ENCODE measurements at regions not wholly inside any gene's neighbourhood (a gene's known extent, or its start where the extent isn't known, plus 50 kb on each side); places are given as distances from the start of the nearest gene placed in this dataset.

- no peaks in the 10 kb centered on the region for H3K9me3 ChIP-seq (replicated peaks; ENCODE audit: control insufficient read depth, insufficient read depth, low read depth, low read length)
- no peak overlapping the region for H2AFZ ChIP-seq (ENCODE audit: low read depth, low read length)
- no peak overlapping the region for H3K27ac ChIP-seq (ENCODE audit: extremely low read depth, low read depth, low read length)
- DNase-seq (ENCODE audit: extremely low read depth in 1 of 4, low spot score in 3 of 4) (no peak), FAIRE-seq (no peak), ATAC-seq (no peak; the same call in 2 of the 3 replicates)
- H3K4me1 ChIP-seq (replicated peaks in 1 of 2; ENCODE audit: control insufficient read depth in 2 of 2, insufficient read depth in 2 of 2, low read length in 2 of 2), result peaks cover 0 to 4% of the 10 kb centered on the region in 2 experiments; a peak in 1 of 5 replicates
- no peak overlapping the region for H3K9ac ChIP-seq (ENCODE audit: insufficient read depth in 1 of 2, low read depth in 2 of 2, low read length in 2 of 2)
- H3K4me3 ChIP-seq, result no peak overlapping the region
- no peaks in the 10 kb centered on the region for H4K20me1 ChIP-seq (replicated peaks; ENCODE audit: control insufficient read depth, insufficient read depth, low read length)
- H3K27me3 ChIP-seq (ENCODE audit: control insufficient read depth in 2 of 2, insufficient read depth in 2 of 2, low read length in 2 of 2), result no peaks in the 10 kb centered on the region
- 70% methylated on average over 5 of the region's 6 CpGs for WGBS (ENCODE audit: insufficient coverage, low coverage, missing lambda C conversion rate)
- H3K4me2 ChIP-seq (ENCODE audit: insufficient read depth, low read length), result no peak overlapping the region
- ChIA-PET CTCF (ENCODE audit: low intra/inter-chr PET ratio) (no interaction called here), POLR2A (interaction anchor here (1.0 kb wide), 1 partner anchor 11 kb away, joined by 3 read pairs; no protein-coding TSS in a partner anchor)
- TF ChIP-seq RBM17 (IDR thresholded peaks at IDR 0.05; ENCODE audit: borderline replicate concordance, low read depth, low read length) (no peak), ZNF668 (CRISPR knock-in tag; IDR thresholded peaks at IDR 0.05) (no peak), ZNF583 (CRISPR knock-in tag; IDR thresholded peaks at IDR 0.05) (no peak), TEAD1 (CRISPR knock-in tag; IDR thresholded peaks at IDR 0.05) (no peak), NR1H2 (CRISPR knock-in tag; IDR thresholded peaks at IDR 0.05) (no peak)
- TF ChIP-seq, protein P1, sequence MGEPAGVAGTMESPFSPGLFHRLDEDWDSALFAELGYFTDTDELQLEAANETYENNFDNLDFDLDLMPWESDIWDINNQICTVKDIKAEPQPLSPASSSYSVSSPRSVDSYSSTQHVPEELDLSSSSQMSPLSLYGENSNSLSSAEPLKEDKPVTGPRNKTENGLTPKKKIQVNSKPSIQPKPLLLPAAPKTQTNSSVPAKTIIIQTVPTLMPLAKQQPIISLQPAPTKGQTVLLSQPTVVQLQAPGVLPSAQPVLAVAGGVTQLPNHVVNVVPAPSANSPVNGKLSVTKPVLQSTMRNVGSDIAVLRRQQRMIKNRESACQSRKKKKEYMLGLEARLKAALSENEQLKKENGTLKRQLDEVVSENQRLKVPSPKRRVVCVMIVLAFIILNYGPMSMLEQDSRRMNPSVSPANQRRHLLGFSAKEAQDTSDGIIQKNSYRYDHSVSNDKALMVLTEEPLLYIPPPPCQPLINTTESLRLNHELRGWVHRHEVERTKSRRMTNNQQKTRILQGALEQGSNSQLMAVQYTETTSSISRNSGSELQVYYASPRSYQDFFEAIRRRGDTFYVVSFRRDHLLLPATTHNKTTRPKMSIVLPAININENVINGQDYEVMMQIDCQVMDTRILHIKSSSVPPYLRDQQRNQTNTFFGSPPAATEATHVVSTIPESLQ (CRISPR knock-in tag; IDR thresholded peaks at IDR 0.05), result no peak
- H3K79me2 ChIP-seq (ENCODE audit: control insufficient read depth, insufficient read depth, low read length), result no peaks in the 10 kb centered on the region
- no peaks in the 10 kb centered on the region for H3K36me3 ChIP-seq (ENCODE audit: control insufficient read depth, insufficient read depth, low read length)
- BruUV-seq (replicated peaks), result no TSS peak
- no peaks in the 10 kb centered on the region for H3K9me1 ChIP-seq (ENCODE audit: control insufficient read depth, insufficient read depth, low read length)
- in situ Hi-C loops (cut with MboI), result no loop called here
- intact Hi-C loops (cut with micrococcal nuclease), result no loop called here
Measured at GRCh38 chr2:134141598-134142340, 112.1 kb upstream of the MGAT5 start.
